Activated T-cell treated with anti-CD3 and anti-CD28 coated beads for 4 hours (primary cell): ENCODE measurements at regions not wholly inside any gene's neighbourhood (a gene's known extent, or its start where the extent isn't known, plus 50 kb on each side); places are given as distances from the start of the nearest gene placed in this dataset.

Experiments
- DNase-seq: peaks from one replicate; pipeline ENCODE4 v3.0.0-alpha.2; 2020

GRCh38 chr3:57009802-57010201 lies 50.7 kb upstream of the SPATA12 start:
- no peak for DNase-seq

GRCh38 chr3:57009367-57009766 lies 51.1 kb upstream of the SPATA12 start:
- DNase-seq = no peak

GRCh38 chr3:57007521-57008460 lies 52.7 kb upstream of the SPATA12 start:
- no peak for DNase-seq

- DNase-seq = no peak
These were observed 53.5 kb upstream of the SPATA12 start for GRCh38 chr3:57006949-57007419.

- DNase-seq = no peak
These were observed 54.2 kb upstream of the SPATA12 start for GRCh38 chr3:57006179-57006657.

- DNase-seq = no peak
These were observed 56.2 kb upstream of the SPATA12 start for GRCh38 chr3:57004229-57004628.

GRCh38 chr3:57003676-57004075 lies 56.8 kb upstream of the SPATA12 start:
- no peak for DNase-seq

GRCh38 chr3:57001356-57001755 lies 59.1 kb upstream of the SPATA12 start:
- DNase-seq = no peak

- DNase-seq = no peak
These were observed 60.5 kb upstream of the SPATA12 start for GRCh38 chr3:57000012-57000411.

- no peak for DNase-seq
These were observed 60.9 kb upstream of the SPATA12 start for GRCh38 chr3:56999547-56999946.

GRCh38 chr3:56998076-56998529 lies 62.4 kb upstream of the SPATA12 start:
- no peak for DNase-seq

GRCh38 chr3:56997675-56998074 lies 62.8 kb upstream of the SPATA12 start:
- DNase-seq = no peak

- no peak for DNase-seq
These were observed 63.4 kb upstream of the SPATA12 start for GRCh38 chr3:56997041-56997440.

- DNase-seq = no peak
These were observed 66.1 kb upstream of the SPATA12 start for GRCh38 chr3:56994391-56994790.

- DNase-seq = no peak
These were observed 69.8 kb upstream of the SPATA12 start for GRCh38 chr3:56990641-56991015.

GRCh38 chr3:56989977-56990640 lies 70.4 kb upstream of the SPATA12 start:
- DNase-seq = no peak

- no peak for DNase-seq
These were observed 71.1 kb upstream of the SPATA12 start for GRCh38 chr3:56989169-56989976.

- peak; percentile 58 for DNase-seq
These were observed 71.9 kb upstream of the SPATA12 start for GRCh38 chr3:56988458-56989168.

GRCh38 chr3:56987238-56987895 lies 73.1 kb upstream of the SPATA12 start:
- no peak for DNase-seq

- no peak for DNase-seq
These were observed 74.1 kb upstream of the SPATA12 start for GRCh38 chr3:56986347-56986746.

- DNase-seq = no peak
These were observed 74.6 kb upstream of the SPATA12 start for GRCh38 chr3:56985878-56986277.

- no peak for DNase-seq
These were observed 75.0 kb upstream of the SPATA12 start for GRCh38 chr3:56985460-56985859.
